HG03558 (cell line): ENCODE measurements at regions not wholly inside any gene's neighbourhood (a gene's known extent, or its start where the extent isn't known, plus 50 kb on each side); places are given as distances from the start of the nearest gene placed in this dataset.

Source experiments
- ATAC-seq: cut with Tn5 transposase; IDR thresholded peaks from one replicate; pipeline ENCODE4 v1.9.1; 2021; ENCODE audit warnings: moderate number of reproducible peaks; ENCODE audit not compliant: unreplicated experiment; ENCODE audit errors: extremely low read depth

- no peak for ATAC-seq
Observed at GRCh38 chr20:7294816-7295360, 527.4 kb downstream of the BMP2 start.

- no peak for ATAC-seq
Observed at GRCh38 chr20:7301807-7302206, 534.3 kb downstream of the BMP2 start.

- no peak for ATAC-seq
Observed at GRCh38 chr20:7302250-7302649, 534.8 kb downstream of the BMP2 start.

DNA sequence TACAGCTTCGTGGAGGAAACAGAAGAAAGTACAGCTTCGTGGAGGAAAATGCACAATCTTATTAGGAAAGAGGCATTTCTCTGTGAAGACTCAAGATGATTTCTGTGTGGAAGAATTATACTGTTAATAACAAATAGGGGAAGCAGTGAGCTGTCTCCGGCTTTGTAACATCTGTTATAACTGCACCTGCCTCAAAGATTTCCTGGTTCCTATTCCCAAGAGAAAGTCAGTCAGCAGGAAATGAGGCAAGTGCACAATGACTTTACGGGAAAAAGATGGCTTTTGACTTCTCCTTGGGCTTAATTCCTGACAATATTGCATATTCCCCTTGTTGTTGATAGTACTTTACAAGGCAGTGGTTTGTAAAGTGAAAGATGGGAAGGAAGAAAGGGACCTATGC lies 538.5 kb downstream of the BMP2 start:
- ATAC-seq = no peak

- ATAC-seq = no peak
Observed at GRCh38 chr20:7308163-7308562, 540.7 kb downstream of the BMP2 start.

- no peak for ATAC-seq
Observed at GRCh38 chr20:7313047-7313446, 545.6 kb downstream of the BMP2 start.

DNA sequence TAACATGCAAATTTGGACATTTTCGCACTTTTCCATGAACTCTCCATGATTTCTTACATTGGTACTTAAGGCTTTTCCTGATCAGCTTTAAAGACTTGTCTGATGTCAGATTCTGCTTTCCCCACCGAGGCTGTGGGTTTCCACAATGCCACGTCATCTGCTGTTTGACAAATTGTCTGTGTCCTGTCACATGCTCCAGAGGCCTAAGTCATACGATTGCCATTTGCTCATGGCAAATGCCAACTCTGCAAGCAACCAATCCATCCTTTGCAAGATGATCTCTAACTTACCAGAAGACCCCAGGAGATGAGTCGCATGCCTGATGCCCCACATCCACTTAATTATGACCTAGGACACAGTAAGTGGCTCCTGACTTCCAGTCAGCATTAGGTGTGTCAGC lies 556.5 kb downstream of the BMP2 start:
- no peak for ATAC-seq

GRCh38 chr20:7327810-7328209 lies 560.3 kb downstream of the BMP2 start:
- no peak for ATAC-seq

DNA sequence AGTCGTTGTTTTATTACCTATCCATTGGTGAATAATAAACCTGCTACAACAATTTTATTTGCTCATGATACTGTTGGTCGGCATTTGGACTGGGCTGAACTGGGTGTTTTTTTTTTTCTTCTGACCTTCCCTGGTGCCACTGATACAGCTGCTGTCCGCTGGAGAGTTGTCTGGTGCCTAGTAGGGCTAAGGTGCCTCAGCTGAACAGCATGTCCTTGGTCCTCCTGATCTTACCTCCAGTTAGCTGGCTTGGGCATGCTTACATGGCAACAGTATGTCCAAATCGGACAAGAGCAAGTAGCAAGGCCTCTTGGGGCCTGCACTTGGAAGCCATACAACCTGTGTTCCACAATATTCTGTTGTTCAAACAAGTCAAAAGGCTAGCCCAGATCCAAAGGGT lies 563.4 kb downstream of the BMP2 start:
- ATAC-seq = no peak

GRCh38 chr20:7332169-7332568 lies 564.7 kb downstream of the BMP2 start:
- ATAC-seq = no peak

GRCh38 chr20:7333841-7334240 lies 566.4 kb downstream of the BMP2 start:
- ATAC-seq = no peak

DNA sequence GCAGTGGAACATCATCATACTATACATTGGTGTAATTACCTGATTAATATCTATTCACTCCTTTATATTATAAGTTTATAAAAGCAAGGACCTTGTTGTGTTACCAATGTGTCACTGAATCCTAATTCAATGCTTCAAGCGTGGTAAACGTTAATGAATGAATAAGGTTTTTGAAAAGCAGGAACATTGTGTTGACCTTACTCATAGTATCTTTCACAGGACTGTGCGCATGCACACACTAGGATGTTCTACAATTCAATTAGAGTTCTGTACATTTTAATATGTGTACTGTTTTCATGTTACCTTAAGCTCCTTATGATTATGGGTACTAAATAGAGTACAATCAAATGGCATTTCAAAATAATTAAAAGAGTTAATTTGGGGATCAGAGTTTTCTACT lies 578.5 kb downstream of the BMP2 start:
- ATAC-seq = no peak

DNA sequence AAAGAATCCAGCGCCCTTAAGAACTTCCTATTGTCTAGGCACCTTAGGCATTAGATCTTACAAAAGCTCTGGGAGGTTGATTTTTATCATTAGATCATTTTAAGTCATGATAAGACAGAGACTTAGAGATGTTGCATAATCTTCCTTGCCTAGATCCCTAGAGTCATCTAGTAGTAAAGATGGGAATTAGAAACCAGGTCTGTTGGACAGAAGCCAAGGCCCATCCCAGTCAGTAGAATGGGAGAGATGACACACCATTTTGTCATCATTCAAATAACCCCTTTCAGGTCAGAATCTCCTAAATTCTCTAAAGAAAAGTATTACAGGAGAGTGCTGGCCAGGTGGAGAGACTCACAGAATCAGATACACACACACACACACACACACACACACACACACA lies 579.1 kb downstream of the BMP2 start:
- ATAC-seq = no peak

DNA sequence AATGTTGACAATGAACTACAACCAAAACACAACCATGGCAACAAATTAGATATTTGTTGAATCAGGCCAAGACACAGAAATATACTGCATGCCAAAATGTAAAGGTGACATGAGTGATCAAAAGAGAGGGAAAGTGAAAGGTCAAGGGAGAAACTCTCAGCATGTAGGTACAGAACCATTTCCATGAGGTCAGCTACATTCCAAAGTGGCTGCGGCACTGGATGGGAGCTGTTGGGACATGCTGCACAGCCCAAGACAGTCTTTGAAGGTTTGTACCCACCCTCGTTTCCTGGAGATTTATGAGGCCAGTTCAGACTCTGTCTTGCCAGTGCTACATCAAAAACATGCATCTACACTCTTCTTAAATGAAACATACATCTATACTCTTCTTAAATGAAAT lies 579.9 kb downstream of the BMP2 start:
- ATAC-seq = no peak

DNA sequence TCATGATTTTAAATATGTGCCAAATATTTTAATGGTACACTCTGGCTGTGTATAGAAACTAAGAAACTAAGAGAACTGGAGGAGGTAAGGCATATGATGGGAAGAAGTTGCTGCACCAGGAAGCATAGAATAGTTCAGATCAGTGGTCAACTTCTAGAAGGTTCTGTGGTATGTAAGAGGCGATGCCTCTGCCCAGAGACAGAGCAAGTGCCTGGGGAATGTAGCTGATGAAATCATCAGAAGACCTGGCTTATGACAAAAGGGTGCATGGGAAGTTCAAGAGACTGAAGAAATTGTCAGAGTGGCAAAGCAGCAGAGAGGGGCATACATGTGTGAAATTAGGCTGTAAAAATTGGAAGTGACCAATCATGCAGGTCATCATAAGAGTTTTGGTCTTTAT lies 580.8 kb downstream of the BMP2 start:
- no peak for ATAC-seq

DNA sequence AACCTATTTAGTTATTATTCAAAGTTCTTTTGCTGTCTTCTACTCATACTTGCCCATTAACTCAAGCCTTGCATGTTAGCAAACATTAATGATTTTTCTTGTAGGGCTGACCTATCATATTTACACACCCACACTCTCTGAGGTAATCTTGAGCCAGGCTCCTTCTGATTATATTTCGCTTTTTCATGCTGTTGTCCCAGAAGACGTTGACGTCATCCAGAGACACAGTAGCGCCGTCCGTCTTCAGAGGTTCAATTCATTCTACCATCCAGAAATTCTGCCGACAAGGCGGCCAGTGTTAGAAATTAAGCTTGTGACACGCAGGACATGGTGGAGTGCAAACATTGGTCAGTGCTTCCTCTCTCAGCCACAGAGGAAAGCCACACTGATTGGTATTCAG lies 584.7 kb downstream of the BMP2 start:
- no peak for ATAC-seq

DNA sequence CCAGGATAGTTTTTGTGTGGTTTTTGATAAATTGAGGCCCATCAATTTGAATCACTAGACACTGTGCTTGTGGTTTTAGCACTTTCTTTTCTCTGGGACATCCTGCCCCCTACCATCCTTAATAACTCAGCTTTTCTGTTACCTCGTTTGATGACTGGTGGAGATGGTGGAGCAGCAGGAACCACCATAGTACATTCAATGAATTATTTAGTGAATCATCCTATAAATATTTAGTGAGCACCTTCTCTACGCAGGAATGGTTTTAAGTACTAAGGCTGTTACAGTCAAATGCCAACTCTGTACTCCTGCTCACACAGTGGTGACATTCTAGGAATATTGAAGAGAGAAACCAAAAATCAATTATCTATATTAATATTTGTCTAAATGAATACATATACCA lies 585.2 kb downstream of the HAO1 start:
- ATAC-seq = no peak

DNA sequence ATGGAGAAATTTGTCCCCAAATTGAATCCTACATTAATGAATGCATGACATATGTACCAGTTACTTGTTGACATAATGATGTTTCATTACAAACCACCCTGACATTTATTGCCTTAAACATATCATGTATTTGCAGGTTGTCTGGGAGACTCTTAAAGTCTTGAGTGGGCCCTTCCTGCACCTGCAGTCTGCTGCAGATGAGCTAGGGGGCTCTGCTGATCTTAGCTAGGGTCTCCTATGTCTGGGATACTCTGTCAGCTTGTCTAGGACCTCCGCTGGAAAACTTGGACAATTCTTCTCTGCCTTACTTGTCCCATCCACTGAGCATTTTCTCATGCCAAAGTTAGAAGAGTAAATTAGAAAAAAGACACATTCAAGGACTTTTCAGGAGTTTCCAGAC lies 581.6 kb downstream of the HAO1 start:
- no peak for ATAC-seq

DNA sequence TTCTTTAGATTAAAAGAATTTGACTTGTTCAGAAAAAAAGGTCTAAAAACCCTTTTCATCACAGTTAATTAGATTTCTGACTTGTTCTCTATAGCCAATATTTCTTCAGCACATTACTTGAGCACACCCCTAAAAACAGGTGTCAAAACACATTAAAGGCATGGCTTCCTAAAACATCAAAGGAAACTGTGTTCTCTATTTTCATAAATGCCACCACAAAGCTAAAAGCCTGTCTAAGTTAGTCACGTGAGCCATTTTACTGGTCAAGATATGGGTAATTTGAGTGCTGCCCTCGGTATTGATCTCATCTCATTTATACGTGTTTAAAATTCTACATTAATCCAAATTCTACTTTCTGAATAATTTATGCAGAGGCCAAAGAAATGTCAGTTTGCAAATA lies 580.5 kb downstream of the HAO1 start:
- ATAC-seq = no peak

- no peak for ATAC-seq
Observed at GRCh38 chr20:7361321-7361720, 578.9 kb downstream of the HAO1 start.

- ATAC-seq = no peak
Observed at GRCh38 chr20:7361931-7362330, 578.3 kb downstream of the HAO1 start.

GRCh38 chr20:7362601-7363000 lies 577.7 kb downstream of the HAO1 start:
- no peak for ATAC-seq

DNA sequence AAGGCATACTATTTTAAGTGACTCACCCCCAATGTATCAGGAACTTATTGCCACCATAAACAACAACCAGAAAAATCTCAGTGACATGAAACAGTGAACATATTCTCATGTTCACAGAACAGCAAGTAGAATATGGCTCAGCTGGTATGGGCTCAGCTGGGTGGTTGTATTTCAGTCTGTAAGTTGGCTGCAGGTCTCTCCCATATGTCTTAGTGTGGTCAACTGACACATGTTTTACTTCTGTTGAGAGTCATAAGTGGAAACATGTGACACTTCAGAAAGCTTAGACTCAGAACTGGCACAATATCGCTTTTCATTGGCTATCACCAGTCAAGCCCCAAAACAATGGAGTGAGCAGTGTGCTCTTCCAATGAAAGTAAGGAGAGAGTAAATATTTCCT lies 574.1 kb downstream of the HAO1 start:
- no peak for ATAC-seq
